Ishikawa (cell line): ENCODE measurements at regions not wholly inside any gene's neighbourhood (a gene's known extent, or its start where the extent isn't known, plus 50 kb on each side); places are given as distances from the start of the nearest gene placed in this dataset.

Experiments used
- EP300 ChIP-seq: IDR thresholded peaks from 2 replicates; pipeline ENCODE4 v1.6.1; 2012; ENCODE audit warnings: borderline replicate concordance
- ZBTB7A ChIP-seq: IDR thresholded peaks from 2 replicates; pipeline ENCODE4 v1.6.1; 2012; ENCODE audit warnings: low read depth
- TF ChIP-seq, protein P1 (sequence below): IDR thresholded peaks from 2 replicates; pipeline ENCODE4 v1.6.1; 2012
- TF ChIP-seq, protein P2 (sequence below): IDR thresholded peaks from 2 replicates; pipeline ENCODE4 v1.6.1; 2012

DNA sequence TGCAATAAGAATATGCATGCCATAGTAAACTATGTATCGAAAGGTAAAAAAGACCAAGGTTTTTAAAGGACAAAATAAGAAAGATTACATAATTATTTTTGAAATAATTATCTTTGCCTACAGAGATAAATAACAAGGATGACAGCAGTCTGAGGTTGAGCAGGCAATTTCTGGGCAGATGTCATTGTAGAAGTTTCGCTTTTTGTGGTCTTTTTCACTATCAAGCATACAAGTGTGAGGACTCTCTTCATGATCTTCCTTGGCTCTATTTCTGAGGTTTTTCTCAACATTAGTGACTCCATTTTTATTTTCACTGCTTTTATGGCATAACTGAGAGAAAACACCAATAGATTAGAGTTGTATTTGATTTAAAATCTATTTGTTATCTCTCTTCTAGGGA is 1337.9 kb upstream of the EPHA6 start:
- TF ChIP-seq, protein P1, sequence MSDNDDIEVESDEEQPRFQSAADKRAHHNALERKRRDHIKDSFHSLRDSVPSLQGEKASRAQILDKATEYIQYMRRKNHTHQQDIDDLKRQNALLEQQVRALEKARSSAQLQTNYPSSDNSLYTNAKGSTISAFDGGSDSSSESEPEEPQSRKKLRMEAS: no peak
- TF ChIP-seq, protein P2, sequence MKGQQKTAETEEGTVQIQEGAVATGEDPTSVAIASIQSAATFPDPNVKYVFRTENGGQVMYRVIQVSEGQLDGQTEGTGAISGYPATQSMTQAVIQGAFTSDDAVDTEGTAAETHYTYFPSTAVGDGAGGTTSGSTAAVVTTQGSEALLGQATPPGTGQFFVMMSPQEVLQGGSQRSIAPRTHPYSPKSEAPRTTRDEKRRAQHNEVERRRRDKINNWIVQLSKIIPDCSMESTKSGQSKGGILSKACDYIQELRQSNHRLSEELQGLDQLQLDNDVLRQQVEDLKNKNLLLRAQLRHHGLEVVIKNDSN: no peak
- no peak for TF ChIP-seq EP300
- TF ChIP-seq ZBTB7A: no peak
